IPS-NIHi7 (cell line): ENCODE measurements at regions not wholly inside any gene's neighbourhood (a gene's known extent, or its start where the extent isn't known, plus 50 kb on each side); places are given as distances from the start of the nearest gene placed in this dataset.
A peak's percentile ranks its signal among the peaks of the same experiment; 100 is the strongest.
"Not testable (repeated sequence)": the region's sequence is repeated elsewhere in the genome, so short reads cannot be mapped to it uniquely, and the experiment has no call there.

Experiments
- DNase-seq: peaks from one replicate; pipeline ENCODE4 v3.0.0; 2012; ENCODE audit warnings: mixed read lengths; ENCODE audit errors: extremely low spot score

- no peak for DNase-seq
Measured at GRCh38 chr9:93813221-93814076, 141.7 kb downstream of the BARX1 start.

- DNase-seq: no peak
Measured at GRCh38 chr9:93812410-93812668, 142.8 kb downstream of the BARX1 start.

- DNase-seq: peak; percentile 42
Measured at GRCh38 chr9:93810028-93810971, 144.9 kb downstream of the BARX1 start.

DNA sequence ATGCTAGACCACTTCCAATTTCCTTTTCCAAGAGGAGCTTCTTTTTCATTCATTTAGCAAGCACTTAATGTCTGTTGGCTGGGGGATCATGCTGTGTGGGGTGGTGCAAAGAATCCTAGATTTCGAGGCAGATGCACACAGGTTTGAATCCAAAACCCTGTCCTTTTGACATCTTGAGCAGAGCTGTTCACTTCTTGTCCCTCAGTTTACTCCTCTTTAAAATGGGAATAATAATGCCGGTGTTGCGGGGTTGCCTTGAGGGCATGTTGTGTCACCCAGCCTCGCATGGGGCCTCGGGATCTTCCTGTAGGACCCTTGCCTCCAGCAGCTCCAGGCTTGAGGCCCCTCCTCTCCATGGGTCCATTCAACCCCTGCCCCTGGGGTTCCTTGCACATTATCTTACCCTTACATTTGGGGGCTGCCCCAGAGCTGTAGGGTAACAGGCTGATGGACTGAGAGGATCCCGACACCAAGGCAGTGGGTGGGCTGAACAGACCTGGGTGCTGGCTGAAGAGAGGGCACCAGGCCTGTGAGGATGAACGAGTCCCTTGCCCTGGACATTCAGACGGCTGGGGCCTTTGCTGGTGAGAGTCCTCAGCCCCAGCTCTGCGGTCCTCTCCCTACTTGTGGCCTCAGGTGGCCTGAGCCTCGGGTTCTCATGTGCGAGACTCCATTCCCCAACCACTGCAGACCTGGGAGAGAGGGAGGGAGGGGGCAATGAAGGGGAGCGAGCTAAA, 145.8 kb downstream of the BARX1 start:
- DNase-seq: no peak

DNA sequence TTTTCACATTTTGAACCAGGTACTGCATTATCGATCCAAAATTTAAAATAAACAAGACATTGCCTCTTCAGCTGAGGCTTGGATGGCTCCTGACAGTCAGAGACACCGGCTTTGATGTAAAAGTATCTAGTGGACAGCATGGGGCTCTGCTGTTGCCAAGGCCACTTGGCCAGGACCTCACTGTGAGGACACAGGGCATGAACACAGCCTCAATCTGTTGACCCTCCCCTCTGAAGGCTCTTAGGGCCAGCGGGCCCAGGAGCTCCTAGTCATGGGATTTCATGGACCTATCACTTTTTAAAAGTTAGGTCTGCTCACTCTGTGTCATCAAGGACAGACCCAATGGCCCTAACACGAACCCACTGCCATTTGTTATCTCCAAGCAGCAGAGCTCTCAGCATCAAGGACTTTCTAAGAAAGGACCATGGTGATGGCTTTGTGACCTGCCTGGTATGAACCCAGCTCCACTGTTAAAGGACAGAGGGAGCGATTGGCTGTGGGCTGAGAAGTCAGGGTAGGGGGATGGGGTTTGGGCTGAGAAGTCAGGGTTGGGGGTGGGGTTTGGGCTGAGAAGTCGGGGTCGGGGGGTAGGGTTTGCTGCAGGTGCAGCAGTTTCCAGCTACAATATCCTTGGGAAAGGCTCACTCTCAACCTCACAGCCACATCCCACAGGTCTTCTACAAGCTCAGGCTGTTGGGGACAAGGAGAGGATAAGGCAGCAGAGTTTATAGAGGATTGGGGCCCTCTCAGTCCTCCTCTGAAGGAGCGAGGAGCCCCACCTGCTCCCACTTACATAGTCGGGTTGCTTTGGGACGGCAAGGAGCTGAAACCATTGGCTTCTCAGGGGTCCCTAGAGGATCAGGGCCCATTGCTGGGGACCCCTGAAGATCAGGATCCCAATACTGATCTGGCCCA, 146.8 kb downstream of the BARX1 start:
- DNase-seq: no peak

GRCh38 chr9:93807166-93808074, 147.7 kb downstream of the BARX1 start:
- DNase-seq: no peak

DNA sequence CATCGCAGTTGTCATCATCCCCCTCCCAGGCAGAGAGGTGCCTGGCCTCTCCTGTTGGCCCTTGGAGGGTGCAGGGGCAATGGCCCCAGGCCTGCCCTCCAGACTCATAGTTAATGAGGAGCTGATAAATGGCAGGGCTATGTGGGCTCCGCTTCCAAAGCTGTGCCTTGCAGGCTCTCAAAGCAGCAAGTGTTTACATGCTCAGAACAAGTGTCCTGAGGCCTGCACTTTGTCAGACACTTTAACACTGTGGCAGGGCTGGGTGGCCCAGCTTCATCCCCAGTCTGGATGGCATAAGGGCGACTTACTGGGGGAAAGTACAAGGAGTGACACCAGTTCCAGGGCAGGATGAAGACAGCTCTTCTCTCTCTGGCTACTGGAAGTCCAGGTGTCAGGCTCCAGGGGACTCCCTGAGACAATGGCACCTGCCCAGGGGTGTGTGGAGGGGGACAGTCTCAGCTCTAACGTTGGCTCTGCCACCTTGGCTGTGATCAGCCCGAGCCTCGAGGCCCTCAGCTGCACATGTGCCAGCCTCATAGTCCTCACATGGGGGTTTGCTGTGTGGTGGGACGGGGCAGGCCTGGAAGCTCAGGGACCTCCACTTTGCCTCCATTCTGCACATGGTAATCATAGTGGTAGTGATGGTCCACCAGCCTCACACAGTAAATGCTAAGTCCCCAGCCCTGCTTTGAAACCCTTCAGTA, 153.4 kb downstream of the BARX1 start:
- no peak for DNase-seq

DNA sequence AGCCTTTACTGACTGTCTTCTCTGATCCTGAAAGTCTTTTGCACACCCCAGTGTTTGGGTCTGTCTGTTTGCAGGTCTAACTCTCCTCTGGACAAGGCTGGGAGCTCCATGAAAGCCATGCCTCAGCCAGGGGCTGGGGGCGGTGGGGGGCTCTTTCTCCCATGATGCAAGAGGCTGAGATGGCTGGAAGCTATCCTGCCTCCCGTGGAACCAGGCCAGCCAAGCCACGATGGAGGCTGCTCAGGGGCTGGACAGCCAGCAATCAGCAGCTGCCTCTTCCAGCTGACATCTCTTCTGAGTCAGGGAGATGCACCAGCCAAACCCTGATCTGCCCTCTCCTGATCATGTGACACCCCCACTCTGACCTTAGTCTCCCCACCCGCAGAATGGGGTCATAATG, 154.0 kb downstream of the BARX1 start:
- no peak for DNase-seq

DNA sequence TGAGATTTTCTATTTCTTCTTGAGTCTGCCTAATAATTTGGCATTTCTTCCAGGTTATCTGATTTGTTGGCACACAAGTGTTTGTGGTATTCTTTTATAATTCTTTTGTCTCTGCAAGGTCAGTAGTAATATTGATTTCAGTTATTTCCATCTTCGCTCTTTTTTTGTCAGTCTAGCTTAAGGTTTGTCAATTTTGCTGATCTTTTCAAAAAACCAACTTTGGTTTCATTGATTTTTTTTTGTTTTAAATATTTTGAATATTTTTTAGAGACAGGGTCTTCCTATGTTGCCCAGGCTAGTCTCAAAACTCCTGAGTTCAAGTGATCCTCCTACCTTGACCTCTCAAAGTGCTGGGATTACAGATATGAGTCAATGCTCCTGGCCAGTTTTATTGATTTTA, 162.8 kb downstream of the BARX1 start:
- no peak for DNase-seq

GRCh38 chr9:93786204-93786603, 169.0 kb downstream of the BARX1 start:
- DNase-seq: no peak

DNA sequence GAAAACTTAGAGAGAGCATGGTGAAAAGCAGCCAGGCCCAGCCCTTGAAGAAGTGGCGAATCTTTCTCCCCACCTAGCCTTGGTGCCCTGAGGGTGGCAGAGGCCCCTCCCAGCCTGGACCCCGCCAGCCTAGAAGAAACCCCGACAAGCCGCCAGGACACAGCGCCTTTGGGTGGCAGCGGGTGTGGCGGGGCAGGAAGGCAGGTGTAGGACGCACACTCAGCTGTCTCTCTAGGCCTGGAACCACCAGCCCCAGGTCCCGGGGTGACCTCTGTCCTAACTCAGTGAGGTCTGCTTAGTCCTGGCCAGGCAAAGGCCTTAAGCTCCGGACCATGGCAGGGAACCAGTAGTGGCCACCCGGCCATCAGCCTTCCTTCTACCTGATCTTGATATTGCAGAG, 178.3 kb downstream of the BARX1 start:
- DNase-seq: no peak

DNA sequence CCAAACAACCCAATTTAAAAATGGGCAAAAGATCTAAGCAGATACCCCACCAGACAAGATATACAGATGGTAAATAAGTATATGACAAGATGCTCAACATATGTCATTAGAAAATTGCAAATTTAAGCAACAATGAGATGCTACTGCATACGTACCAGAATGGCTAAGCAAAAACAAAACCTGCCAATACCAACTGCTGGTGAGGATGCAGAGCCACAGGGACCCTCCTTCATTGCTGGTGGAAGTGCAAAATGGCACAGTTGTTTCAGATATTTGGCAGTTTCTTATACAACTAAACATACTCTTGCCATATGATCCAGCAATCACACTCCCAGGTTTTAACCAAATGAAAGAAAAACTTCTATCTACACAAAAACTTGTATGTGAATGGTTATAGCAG, 178.9 kb downstream of the BARX1 start:
- DNase-seq: no peak

- DNase-seq: no peak
Measured at GRCh38 chr9:93774331-93775102, 180.6 kb downstream of the BARX1 start.

- DNase-seq: no peak
Measured at GRCh38 chr9:93771276-93771675, 183.9 kb downstream of the BARX1 start.

DNA sequence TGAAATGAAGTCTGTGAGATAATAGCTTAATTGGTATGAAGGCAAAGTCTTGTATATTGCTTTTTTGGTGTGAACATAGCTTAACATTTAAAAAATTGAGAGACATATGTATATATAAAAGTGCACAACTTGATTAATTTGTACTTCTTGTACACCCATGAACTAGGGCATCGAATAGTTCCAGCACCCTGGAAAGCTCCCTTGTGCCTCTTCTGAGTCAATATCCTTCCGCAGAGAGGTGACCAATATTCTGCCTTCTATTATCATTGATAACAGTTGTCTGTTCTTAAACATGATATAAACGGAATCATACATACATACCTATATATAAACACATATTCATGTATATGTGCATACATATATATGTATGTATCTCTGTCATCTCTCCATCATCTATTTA, 185.4 kb downstream of the PHF2 start:
- DNase-seq: no peak

DNA sequence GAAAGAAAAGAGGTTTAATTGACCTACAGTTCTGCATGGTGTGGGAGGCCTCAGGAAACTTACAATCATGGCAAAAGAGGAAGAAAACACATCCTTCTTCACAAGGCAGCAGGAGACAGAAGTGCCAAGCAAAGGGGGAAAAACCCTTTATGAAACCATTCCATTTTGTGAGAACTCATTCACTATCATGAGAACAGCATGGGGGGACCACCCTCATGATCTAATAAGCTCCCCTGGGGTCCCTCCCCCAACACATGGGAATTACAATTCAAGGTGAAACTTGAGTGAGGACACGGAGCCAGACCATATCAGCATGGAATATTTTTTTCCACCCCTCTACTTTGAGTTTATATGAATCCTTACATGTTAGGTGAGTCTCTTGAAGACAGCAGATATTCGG, 173.7 kb downstream of the PHF2 start:
- no peak for DNase-seq

DNA sequence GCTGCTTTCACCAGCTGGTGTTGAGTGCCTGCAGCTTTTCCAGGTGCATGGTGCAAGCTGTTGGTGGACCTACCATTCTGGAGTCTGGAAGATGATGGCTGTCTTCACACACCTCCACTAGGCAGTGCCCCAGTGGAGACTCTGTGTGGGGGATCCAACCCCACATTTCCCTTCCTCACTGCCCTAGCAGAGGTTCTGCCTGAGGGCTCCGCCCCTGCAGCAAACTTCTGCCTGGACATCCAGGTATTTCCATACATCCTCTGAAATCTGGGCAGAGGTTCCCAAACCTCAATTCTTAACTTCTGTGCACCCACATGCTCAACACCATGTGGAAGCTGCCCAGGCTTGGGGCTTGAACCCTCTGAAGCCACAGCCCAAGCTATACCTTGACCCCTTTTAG, 172.4 kb downstream of the PHF2 start:
- DNase-seq: not testable (repeated sequence)

GRCh38 chr9:93731963-93732362, 155.6 kb downstream of the PHF2 start:
- no peak for DNase-seq

DNA sequence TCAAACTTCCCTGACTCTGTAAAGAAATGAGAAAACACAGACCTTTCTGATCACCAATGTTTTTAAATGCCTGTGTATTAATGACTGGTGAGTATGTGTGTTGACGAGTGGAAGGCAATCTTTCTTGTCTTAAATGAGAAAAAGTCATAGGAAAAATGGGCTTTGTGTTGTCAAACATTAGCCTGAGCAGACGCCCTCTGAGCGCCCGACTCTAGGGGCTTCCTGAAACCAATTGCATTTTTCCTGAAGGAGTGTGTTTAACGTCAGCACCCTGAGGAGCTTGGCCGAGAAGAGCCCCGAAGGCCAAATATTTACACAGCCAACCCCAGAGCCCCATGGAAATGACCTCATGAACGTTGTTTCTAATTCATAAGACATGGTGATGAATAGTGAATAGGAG, 154.3 kb downstream of the PHF2 start:
- no peak for DNase-seq
